Muscle layer of duodenum (tissue), 2 donors: ENCODE measurements at regions not wholly inside any gene's neighbourhood (a gene's known extent, or its start where the extent isn't known, plus 50 kb on each side); places are given as distances from the start of the nearest gene placed in this dataset.
"Not testable (repeated sequence)": the region's sequence is repeated elsewhere in the genome, so short reads cannot be mapped to it uniquely, and the experiment has no call there.

Source experiments
- H3K27ac ChIP-seq: one replicate; pipeline ENCODE4 v1.7.0; 2013; ENCODE audit warnings: mild to moderate bottlenecking, low read length
- H3K27me3 ChIP-seq: one replicate; pipeline ENCODE4 v1.7.0; 2013; ENCODE audit warnings: low read depth, mild to moderate bottlenecking, control low read depth, low read length
- H3K36me3 ChIP-seq, 2 donors: one replicate each; pipeline ENCODE4 v1.7.0; 2013; ENCODE audit warnings: low read length in 2 of 2, control low read depth in 1 of 2, mild to moderate bottlenecking in 1 of 2; ENCODE audit not compliant: insufficient read depth in 2 of 2, control insufficient read depth in 1 of 2
- H3K4me1 ChIP-seq, 2 donors: one replicate each; pipeline ENCODE4 v1.7.0; 2013; ENCODE audit warnings: low read length in 2 of 2, mild to moderate bottlenecking in 2 of 2, control low read depth in 1 of 2, moderate library complexity in 1 of 2; ENCODE audit not compliant: insufficient read depth in 2 of 2, control insufficient read depth in 1 of 2
- H3K4me3 ChIP-seq, 2 donors: one replicate each; pipeline ENCODE4 v1.7.0; 2013; ENCODE audit warnings: low read length in 2 of 2, low read depth in 1 of 2, mild to moderate bottlenecking in 1 of 2
- H3K9me3 ChIP-seq, 2 donors: one replicate each; pipeline ENCODE4 v1.7.0; 2013; ENCODE audit warnings: low read length in 2 of 2, control low read depth in 1 of 2, mild to moderate bottlenecking in 1 of 2; ENCODE audit not compliant: control insufficient read depth in 1 of 2
- donor health status: healthy.

DNA sequence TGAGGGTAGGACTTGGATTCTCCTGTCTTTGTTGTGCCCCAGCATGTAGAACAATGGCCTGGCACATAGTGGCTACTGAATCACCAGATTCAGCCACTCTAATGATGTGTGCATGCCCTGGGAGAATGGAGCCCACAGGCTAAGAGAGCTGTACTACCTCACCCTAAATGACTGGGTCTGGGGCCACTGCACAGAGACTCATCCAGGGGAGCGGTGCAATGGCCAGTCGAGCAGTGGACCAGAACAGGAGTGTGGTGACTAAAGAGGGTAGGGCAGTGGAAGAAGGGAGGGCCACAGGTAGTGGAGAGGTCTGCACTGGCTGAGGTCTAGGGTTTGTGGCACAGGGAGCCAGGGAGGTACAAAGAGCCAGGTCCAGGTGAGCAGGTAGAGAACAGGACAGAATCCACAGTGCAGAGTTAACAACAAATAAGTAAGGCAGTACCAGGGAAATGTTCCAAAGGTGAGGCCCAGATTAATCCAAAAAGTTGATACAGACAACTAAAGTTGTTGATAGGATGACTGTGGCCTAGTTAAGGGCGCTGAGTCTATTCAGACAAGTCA, 142.7 kb upstream of the ATP11B start:
- H3K4me3 ChIP-seq: no peak overlapping the region
- no peaks in the 10 kb centered on the region for H3K27me3 ChIP-seq
- H3K4me1 ChIP-seq: no peaks in the 10 kb centered on the region
- H3K27ac ChIP-seq: no peak overlapping the region
- H3K9me3 ChIP-seq: no peaks in the 10 kb centered on the region
- no peaks in the 10 kb centered on the region for H3K36me3 ChIP-seq

DNA sequence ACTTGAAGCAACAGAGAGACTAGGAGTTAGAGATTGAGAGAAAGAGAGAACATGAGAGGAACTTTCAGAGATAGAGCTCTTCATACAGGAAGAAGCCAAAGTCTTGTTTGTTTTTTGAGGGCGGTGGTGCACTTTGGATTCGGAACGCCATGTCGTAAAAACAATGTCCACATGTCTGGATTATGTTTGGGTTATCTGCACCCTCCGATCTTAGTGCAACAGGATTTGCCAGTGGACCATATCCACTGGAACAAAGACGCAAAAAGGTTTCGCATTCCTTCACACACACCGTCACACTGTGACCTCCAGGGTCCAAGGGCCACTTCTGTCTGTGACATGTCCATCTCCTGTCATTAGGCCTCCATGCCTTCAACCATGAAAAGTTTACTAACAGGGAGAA, 141.8 kb upstream of the ATP11B start:
- no peak overlapping the region for H3K4me3 ChIP-seq
- H3K4me1 ChIP-seq: no peaks in the 10 kb centered on the region
- no peaks in the 10 kb centered on the region for H3K36me3 ChIP-seq
- no peaks in the 10 kb centered on the region for H3K27me3 ChIP-seq
- H3K9me3 ChIP-seq: no peaks in the 10 kb centered on the region
- H3K27ac ChIP-seq: no peak overlapping the region

DNA sequence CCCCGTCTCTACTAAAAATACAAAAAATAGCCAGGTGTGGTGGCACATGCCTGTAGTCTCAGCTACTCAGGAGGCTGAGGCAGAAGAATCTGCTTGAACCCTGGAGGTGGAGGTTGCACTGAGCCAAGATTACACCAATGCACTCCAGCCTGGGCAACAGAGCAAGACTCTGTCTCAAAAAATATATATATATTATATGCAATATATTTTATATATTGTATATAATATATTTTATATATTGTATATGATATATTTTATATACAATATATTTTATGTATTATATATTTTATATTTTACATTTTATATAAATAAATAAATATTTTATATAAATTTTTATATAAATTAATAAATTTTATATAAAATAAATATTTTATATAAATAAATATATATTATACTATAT, 140.2 kb upstream of the ATP11B start:
- not testable (repeated sequence) for H3K9me3 ChIP-seq, H3K27me3 ChIP-seq, H3K36me3 ChIP-seq, H3K4me1 ChIP-seq, H3K27ac ChIP-seq, H3K4me3 ChIP-seq

DNA sequence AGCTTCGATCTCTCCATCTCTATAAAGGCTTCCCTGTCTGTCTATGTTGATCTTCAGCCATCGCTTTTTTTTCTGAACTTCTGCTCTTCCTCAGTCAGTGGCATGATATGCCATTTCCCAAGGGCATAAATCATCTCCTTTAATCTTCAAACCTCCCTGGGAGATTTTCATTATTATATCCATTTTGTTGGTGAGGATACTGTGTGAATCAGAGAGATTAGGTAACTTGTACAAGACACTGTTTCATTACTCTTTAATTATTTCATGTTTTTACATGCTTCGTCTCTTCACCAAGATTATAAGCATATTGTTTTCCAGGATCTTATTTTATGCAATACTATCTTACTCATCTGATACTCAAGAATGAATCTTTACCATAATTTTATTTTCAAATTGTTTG, 124.8 kb upstream of the ATP11B start:
- H3K9me3 ChIP-seq: no peaks in the 10 kb centered on the region
- no peaks in the 10 kb centered on the region for H3K4me1 ChIP-seq
- no peak overlapping the region for H3K27ac ChIP-seq
- no peak overlapping the region for H3K4me3 ChIP-seq
- no peaks in the 10 kb centered on the region for H3K27me3 ChIP-seq
- no peaks in the 10 kb centered on the region for H3K36me3 ChIP-seq

DNA sequence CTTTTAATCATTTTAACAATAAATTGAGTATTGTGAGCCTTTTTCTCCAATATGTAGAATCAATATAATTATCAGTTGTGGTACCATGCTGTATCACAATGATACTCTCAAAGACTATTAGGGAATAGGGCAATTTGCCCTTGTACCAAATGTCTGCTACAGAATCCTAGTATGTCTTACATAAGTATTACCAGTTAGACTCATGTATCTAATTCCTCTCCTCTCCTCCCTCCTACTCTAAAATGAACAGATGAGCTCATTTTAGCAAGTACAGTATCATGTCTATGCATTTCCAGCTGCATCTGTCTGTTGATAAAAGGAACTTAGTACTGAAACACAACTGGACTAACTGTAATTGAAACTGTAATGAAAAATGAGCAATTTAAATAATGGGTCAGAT, 124.3 kb upstream of the ATP11B start:
- no peaks in the 10 kb centered on the region for H3K9me3 ChIP-seq
- no peaks in the 10 kb centered on the region for H3K4me1 ChIP-seq
- no peaks in the 10 kb centered on the region for H3K27me3 ChIP-seq
- H3K4me3 ChIP-seq: no peak overlapping the region
- H3K36me3 ChIP-seq: no peaks in the 10 kb centered on the region
- no peak overlapping the region for H3K27ac ChIP-seq

DNA sequence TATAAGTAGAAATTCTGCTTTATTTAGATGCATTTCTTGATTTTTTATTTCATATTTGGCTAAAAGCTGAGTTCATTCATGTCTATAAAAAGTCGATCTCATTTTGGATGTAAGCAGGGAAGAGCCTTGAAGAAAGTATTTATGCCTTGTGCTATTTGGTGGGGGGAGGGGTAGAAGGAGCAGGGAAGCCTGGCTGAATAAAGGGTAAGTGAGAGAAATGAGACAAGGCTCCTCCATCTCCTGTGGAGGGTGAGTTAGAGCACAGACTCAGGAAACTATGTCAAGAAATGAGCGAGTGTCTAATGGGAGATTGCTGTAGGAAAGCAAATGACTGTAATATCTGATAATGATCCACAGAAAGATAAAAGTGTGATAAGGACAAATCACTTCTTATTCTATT, 121.8 kb upstream of the ATP11B start:
- no peak overlapping the region for H3K27ac ChIP-seq
- no peaks in the 10 kb centered on the region for H3K9me3 ChIP-seq
- no peaks in the 10 kb centered on the region for H3K36me3 ChIP-seq
- H3K4me3 ChIP-seq: no peak overlapping the region
- H3K4me1 ChIP-seq: no peaks in the 10 kb centered on the region
- H3K27me3 ChIP-seq: peaks cover 9% of the 10 kb centered on the region

DNA sequence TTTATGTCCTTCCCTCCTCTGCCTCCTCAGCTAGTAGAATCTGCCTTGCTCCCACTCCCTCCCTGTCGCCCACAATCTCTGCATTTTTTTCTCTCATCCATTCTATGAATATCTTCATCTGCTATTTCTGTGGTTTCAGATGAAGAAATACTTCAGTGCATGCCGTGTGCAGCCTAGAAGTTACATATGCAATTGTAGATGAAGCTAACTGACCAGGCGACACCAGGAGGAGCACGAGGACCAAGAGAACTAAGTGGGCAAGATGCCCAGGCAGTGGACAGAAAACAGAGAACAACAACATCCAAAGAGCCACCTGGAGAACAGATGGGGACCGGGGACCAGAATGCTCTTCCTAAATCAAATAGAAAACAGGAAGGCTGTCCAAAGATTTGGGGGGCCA, 121.4 kb upstream of the ATP11B start:
- H3K4me3 ChIP-seq: no peak overlapping the region
- H3K9me3 ChIP-seq: no peaks in the 10 kb centered on the region
- peaks cover 9% of the 10 kb centered on the region for H3K27me3 ChIP-seq
- H3K4me1 ChIP-seq: no peaks in the 10 kb centered on the region
- H3K36me3 ChIP-seq: no peaks in the 10 kb centered on the region
- no peak overlapping the region for H3K27ac ChIP-seq

DNA sequence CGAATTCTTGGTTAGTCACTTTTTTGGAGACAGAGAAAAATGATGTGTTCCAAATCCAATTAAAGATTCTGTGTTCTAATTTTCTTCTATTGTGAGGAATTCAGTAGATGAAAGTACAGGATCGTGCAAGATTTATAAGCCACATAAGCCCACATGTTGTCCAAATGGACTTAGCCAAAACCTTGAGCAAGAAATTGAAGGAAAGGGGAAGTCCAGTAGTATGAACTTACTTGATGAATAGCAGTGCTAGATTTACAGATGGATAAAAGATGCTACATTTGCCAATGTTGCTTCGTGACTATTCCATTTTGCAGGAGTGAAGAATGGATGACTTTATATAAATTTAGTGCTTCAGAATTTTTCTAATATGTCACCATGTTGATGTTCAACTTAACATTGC, 120.0 kb upstream of the ATP11B start:
- H3K36me3 ChIP-seq: no peaks in the 10 kb centered on the region
- H3K4me1 ChIP-seq: no peaks in the 10 kb centered on the region
- no peak overlapping the region for H3K4me3 ChIP-seq
- peaks cover 9% of the 10 kb centered on the region for H3K27me3 ChIP-seq
- no peak overlapping the region for H3K27ac ChIP-seq
- H3K9me3 ChIP-seq: no peaks in the 10 kb centered on the region

DNA sequence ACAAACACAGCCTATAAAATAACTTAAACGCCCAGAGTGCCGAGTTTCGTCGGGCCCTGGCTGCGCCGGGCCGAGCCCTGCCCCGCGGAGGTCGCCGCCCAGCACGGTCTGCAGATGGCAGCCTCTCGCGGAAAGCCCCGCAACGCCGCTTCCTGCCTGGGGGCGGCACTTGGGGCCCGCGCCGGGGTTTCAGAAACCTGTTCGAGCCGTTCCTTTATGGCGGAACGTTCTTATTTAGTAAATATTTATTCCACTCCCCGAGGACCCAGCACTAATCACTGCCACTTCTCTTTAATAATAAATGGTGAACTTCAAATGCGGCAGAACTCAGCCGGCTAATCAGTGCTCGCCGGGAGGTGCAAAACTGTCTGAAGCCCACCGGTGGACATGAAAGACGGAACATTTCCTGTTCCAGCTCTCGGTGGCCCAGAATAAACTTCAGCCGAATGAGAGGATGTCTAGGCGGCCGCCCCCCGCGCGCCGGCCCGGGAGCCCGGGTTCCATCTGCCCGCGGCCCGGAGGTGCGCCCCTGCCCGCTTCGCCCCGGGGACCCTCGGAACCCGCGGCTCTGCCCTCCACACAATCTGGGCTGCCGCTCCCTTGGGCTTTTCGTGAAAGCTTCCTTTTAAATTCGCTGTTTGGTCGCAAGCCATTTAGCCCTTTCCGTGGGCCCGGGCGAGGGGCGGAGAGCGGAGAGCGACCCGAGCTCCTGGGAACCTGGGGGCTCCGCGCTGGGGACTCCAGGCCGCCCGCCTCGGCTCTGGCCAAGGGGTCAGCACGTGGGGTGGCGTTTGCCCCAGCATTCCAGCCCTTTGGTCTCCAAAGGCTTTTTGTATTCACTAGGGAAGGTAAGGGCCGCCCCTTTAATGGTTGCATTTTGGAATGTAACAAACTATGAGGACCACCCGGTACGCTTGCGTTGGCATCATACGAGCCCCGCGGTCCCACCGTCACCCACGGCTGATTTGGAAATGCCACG, 110.8 kb upstream of the ATP11B start:
- Histone ChIP-seq H3K4me3 (peak overlapping the region; percentile 63 to 86), H3K27me3 (peaks cover 12% of the 10 kb centered on the region), H3K4me1 (peaks cover 0 to 8% of the 10 kb centered on the region in 2 donors), H3K27ac (no peak overlapping the region), H3K36me3 (no peaks in the 10 kb centered on the region), H3K9me3 (no peaks in the 10 kb centered on the region)

DNA sequence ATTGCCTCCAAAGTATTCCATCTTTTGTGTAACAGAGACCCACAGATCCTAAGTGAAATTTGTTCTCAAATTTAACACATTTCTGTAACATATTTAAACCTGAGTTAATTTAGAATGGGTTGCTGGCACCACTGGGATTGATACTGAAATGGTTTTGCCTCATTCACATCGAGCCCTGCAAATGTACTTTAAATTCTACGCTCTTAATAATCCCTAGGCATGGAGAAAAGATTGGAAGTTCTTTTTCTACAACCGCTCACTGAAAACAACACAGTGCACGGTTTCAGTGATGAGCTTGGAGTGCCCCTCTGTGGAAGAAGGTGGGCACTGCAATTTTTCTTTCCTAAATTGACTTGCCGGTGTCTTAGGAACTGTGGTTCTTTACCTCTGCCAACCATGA, 109.9 kb upstream of the ATP11B start:
- Histone ChIP-seq H3K9me3 (no peaks in the 10 kb centered on the region), H3K27ac (no peak overlapping the region), H3K36me3 (no peaks in the 10 kb centered on the region), H3K4me3 (peak overlapping the region; percentile 63 to 86), H3K27me3 (peaks cover 12% of the 10 kb centered on the region), H3K4me1 (peaks cover 0 to 8% of the 10 kb centered on the region in 2 donors)

DNA sequence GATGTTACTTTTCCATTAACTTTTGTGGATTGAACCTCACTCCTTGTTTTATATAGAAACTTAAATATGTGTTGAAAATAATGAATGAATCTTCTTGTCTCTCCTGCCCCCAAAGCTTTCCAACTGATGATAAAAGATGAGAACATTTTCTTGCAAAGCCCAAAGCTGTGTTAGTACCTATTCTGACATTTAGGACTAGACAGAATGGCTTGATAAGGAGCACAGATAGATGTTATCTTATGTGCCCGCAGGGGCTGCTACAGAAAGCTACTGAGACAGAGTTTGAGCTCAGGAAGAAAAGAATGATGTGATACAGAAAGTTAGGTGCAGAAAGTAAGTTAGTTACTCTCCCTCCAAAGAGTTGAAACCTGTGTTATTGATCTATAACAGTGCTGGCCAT, 109.4 kb upstream of the ATP11B start:
- H3K4me1 ChIP-seq: peaks cover 0 to 8% of the 10 kb centered on the region in 2 donors
- H3K27me3 ChIP-seq: peaks cover 12% of the 10 kb centered on the region
- H3K27ac ChIP-seq: no peak overlapping the region
- no peak overlapping the region for H3K4me3 ChIP-seq
- H3K36me3 ChIP-seq: no peaks in the 10 kb centered on the region
- H3K9me3 ChIP-seq: no peaks in the 10 kb centered on the region
